CD14-positive monocyte (primary cell): ENCODE measurements at regions not wholly inside any gene's neighbourhood (a gene's known extent, or its start where the extent isn't known, plus 50 kb on each side); places are given as distances from the start of the nearest gene placed in this dataset.
A peak's percentile ranks its signal among the peaks of the same experiment; 100 is the strongest.

ENCODE experiments used
- DNase-seq, 3 donors: peaks; one replicate each; pipeline ENCODE4 v3.0.0-alpha.2; 2011 to 2022
- H2AFZ ChIP-seq: 2 replicates; pipeline ENCODE4 v1.6.0; 2012; ENCODE audit warnings: mild to moderate bottlenecking, low read depth, low read length, inconsistent platforms; ENCODE audit not compliant: insufficient read depth, poor library complexity, severe bottlenecking
- H3K27ac ChIP-seq, 2 donors: 1 replicate in 1 of 2; 2 replicates in 1 of 2; pipeline ENCODE4 v1.5.1; 2012 to 2013; ENCODE audit warnings: low read length in 2 of 2, control low read depth in 1 of 2, inconsistent platforms in 1 of 2, low read depth in 1 of 2, mild to moderate bottlenecking in 1 of 2
- H3K27me3 ChIP-seq, 2 donors: one replicate each; pipeline versions ENCODE4 v1.6.0 to v1.6.1; 2011 to 2013; ENCODE audit warnings: low read length in 2 of 2; ENCODE audit not compliant: control insufficient read depth in 2 of 2, insufficient read depth in 2 of 2
- H3K36me3 ChIP-seq, 2 donors: replicated peaks in 1 of 2; 1 replicate in 1 of 2; 2 replicates in 1 of 2; pipeline versions ENCODE4 v1.5.1 to v1.6.1; 2012 to 2013; ENCODE audit warnings: low read length in 2 of 2, control low read depth in 1 of 2, inconsistent platforms in 1 of 2, mild to moderate bottlenecking in 1 of 2; ENCODE audit not compliant: insufficient read depth in 2 of 2, control insufficient read depth in 1 of 2
- H3K4me1 ChIP-seq, 2 donors: 1 replicate in 1 of 2; 2 replicates in 1 of 2; pipeline versions ENCODE4 v1.5.1 to v1.6.1; 2012 to 2013; ENCODE audit warnings: low read length in 2 of 2, control low read depth in 1 of 2, inconsistent platforms in 1 of 2, mild to moderate bottlenecking in 1 of 2, moderate library complexity in 1 of 2; ENCODE audit not compliant: insufficient read depth in 2 of 2, control insufficient read depth in 1 of 2
- H3K4me2 ChIP-seq: replicated peaks from 2 replicates; pipeline ENCODE3; 2012; ENCODE audit warnings: low read length, moderate library complexity, mild to moderate bottlenecking; ENCODE audit not compliant: poor library complexity, severe bottlenecking; ENCODE audit errors: extremely low read depth
- H3K4me3 ChIP-seq, 3 experiments: fragments of 200-600 bp in 1 of 3; sonication (generic) in 1 of 3; replicated peaks in 1 of 3; 1 replicate in 2 of 3; 2 replicates in 1 of 3; pipeline ENCODE4 v1.5.1; 2011 to 2013; ENCODE audit warnings: low read length in 3 of 3, mild to moderate bottlenecking in 3 of 3, control low read depth in 2 of 3, low read depth in 2 of 3, inconsistent platforms in 1 of 3, moderate library complexity in 1 of 3
- H3K79me2 ChIP-seq: 2 replicates; pipeline ENCODE4 v1.6.0; 2012; ENCODE audit warnings: mild to moderate bottlenecking, control low read depth, inconsistent platforms, low read length, moderate library complexity; ENCODE audit not compliant: insufficient read depth
- H3K9ac ChIP-seq: 2 replicates; pipeline ENCODE4 v1.6.0; 2017; ENCODE audit warnings: low read length, mild to moderate bottlenecking; ENCODE audit not compliant: insufficient read depth, poor library complexity, severe bottlenecking
- H3K9me3 ChIP-seq, 2 donors: replicated peaks in 1 of 2; 1 replicate in 1 of 2; 2 replicates in 1 of 2; pipeline versions ENCODE4 v1.5.1 to v1.6.1; 2012 to 2013; ENCODE audit warnings: low read length in 2 of 2, control low read depth in 1 of 2; ENCODE audit not compliant: control insufficient read depth in 1 of 2, insufficient read depth in 1 of 2
- H4K20me1 ChIP-seq: 2 replicates; pipeline ENCODE4 v1.6.0; 2012; ENCODE audit warnings: mild to moderate bottlenecking, low read length, control low read depth, moderate library complexity; ENCODE audit not compliant: insufficient read depth
- H3K27ac Mint-ChIP-seq, 7 donors: one replicate each; pipeline ENCODE4 v1.8.0; 2020; ENCODE audit warnings: mild to moderate bottlenecking in 7 of 7, mixed read lengths in 7 of 7, moderate library complexity in 6 of 7, inconsistent platforms in 2 of 7
- H3K27me3 Mint-ChIP-seq, 3 donors: one replicate each; pipeline ENCODE4 v1.8.0; 2021 to 2022; ENCODE audit warnings: low read depth in 3 of 3, mild to moderate bottlenecking in 3 of 3, mixed read lengths in 3 of 3, moderate library complexity in 3 of 3, inconsistent platforms in 1 of 3
- H3K36me3 Mint-ChIP-seq, 2 donors: one replicate each; pipeline ENCODE4 v1.8.0; 2020; ENCODE audit warnings: mixed read lengths in 2 of 2, inconsistent platforms in 1 of 2, mild to moderate bottlenecking in 1 of 2
- H3K4me1 Mint-ChIP-seq: one replicate; pipeline ENCODE4 v1.8.0; 2020; ENCODE audit warnings: mild to moderate bottlenecking, mixed read lengths
- H3K4me3 Mint-ChIP-seq, 2 donors: one replicate each; pipeline ENCODE4 v1.8.0; 2020; ENCODE audit warnings: mild to moderate bottlenecking in 2 of 2, mixed read lengths in 2 of 2, moderate library complexity in 1 of 2
- H3K9me3 Mint-ChIP-seq, 7 donors: one replicate each; pipeline ENCODE4 v1.8.0; 2020 to 2022; ENCODE audit warnings: mixed read lengths in 7 of 7, mild to moderate bottlenecking in 6 of 7, moderate library complexity in 6 of 7, inconsistent platforms in 2 of 7
- whole genome bisulfite sequencing: methylation state at CpG from one replicate; pipeline ENCODE4 v1.1.5; 2013; ENCODE audit warnings: missing lambda C conversion rate; ENCODE audit not compliant: insufficient coverage; 5-methylcytosine and 5-hydroxymethylcytosine counted together
- intact Hi-C, 2 donors: fragments of 100-400 bp; cut with micrococcal nuclease; formaldehyde crosslinking; loops; one replicate each; pipeline versions ENCODE4 v1.15.0 to v1.15.1; 2023
- TF ChIP-seq, protein P1 (sequence below): fragments of 200-600 bp; IDR thresholded peaks from one replicate; pipeline ENCODE4 v1.8.0; 2022; ENCODE audit warnings: antibody characterized with exemption, mild to moderate bottlenecking

DNA sequence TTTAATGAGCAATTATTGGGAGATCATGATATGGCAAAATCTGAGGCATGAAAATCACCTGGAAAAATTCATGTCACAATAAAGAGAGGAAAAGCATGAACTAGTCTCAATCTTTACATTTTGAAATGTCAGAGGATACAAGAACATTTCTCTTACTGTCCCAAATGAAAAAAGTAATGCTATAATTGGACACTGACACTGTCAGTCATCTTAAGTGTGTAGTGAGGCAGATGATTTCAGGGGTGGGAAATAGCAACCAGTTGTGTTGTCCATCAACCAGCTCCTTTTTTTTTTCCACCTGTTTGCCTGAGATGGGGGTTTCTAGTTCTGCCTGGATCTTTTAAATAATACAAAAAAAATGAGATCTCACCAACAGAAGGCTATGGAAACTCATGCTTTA, 646.2 kb downstream of the KCNT2 start:
- DNase-seq: no peak
- Histone ChIP-seq H3K27me3 (no peaks in the 10 kb centered on the region), H4K20me1 (no peaks in the 10 kb centered on the region), H3K4me3 (no peak overlapping the region), H3K9me3 (no peaks in the 10 kb centered on the region), H3K36me3 (no peaks in the 10 kb centered on the region), H3K79me2 (no peaks in the 10 kb centered on the region), H2AFZ (no peak overlapping the region), H3K9ac (no peak overlapping the region), H3K4me2 (no peak overlapping the region), H3K27ac (no peak overlapping the region), H3K4me1 (no peaks in the 10 kb centered on the region)
- intact Hi-C loops: no loop called here
- Mint-ChIP-seq H3K4me1 (no peaks in the 10 kb centered on the region), H3K27me3 (peaks cover 0 to 2% (median 0%) of the 10 kb centered on the region in 3 donors), H3K9me3 (no peaks in the 10 kb centered on the region), H3K4me3 (no peak overlapping the region), H3K36me3 (no peaks in the 10 kb centered on the region), H3K27ac (no peak overlapping the region)
- TF ChIP-seq, protein P1, sequence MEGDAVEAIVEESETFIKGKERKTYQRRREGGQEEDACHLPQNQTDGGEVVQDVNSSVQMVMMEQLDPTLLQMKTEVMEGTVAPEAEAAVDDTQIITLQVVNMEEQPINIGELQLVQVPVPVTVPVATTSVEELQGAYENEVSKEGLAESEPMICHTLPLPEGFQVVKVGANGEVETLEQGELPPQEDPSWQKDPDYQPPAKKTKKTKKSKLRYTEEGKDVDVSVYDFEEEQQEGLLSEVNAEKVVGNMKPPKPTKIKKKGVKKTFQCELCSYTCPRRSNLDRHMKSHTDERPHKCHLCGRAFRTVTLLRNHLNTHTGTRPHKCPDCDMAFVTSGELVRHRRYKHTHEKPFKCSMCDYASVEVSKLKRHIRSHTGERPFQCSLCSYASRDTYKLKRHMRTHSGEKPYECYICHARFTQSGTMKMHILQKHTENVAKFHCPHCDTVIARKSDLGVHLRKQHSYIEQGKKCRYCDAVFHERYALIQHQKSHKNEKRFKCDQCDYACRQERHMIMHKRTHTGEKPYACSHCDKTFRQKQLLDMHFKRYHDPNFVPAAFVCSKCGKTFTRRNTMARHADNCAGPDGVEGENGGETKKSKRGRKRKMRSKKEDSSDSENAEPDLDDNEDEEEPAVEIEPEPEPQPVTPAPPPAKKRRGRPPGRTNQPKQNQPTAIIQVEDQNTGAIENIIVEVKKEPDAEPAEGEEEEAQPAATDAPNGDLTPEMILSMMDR: no peak

DNA sequence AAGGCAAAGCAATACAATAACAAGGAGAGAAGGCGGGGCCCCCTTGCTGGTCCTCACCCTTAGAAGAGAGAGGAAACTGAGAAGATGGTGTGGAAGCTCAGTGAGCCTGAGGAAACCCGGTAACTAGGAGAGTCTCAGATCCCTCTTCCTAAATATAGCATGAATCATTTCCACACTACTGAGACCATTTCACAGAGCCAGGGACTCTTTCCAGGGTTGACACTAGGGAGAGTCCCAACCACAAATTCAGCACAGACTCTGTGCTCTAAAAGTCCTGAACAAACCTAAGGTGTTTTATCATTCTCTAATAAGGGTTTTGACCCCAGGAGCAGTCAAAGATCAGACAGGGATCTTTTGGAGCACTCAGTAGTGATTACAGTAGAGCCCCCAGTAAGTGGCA, 647.7 kb downstream of the KCNT2 start:
- WGBS: no CpG with 5 or more reads among the region's 2 CpGs
- Mint-ChIP-seq H3K36me3 (no peaks in the 10 kb centered on the region), H3K27me3 (peaks cover 0 to 2% (median 0%) of the 10 kb centered on the region in 3 donors), H3K9me3 (no peaks in the 10 kb centered on the region), H3K4me3 (no peak overlapping the region), H3K4me1 (no peaks in the 10 kb centered on the region), H3K27ac (peak overlapping the region in 1 of 7 donors; percentile 8)
- no peak overlapping the region for H3K4me3 ChIP-seq
- H3K9ac ChIP-seq: no peak overlapping the region
- H3K4me1 ChIP-seq: no peaks in the 10 kb centered on the region
- H3K27me3 ChIP-seq: no peaks in the 10 kb centered on the region
- no peaks in the 10 kb centered on the region for H4K20me1 ChIP-seq
- intact Hi-C loops: no loop called here
- H3K9me3 ChIP-seq: no peaks in the 10 kb centered on the region
- no peak overlapping the region for H3K27ac ChIP-seq
- TF ChIP-seq, protein P1: no peak
- no peaks in the 10 kb centered on the region for H3K79me2 ChIP-seq
- DNase-seq: no peak
- no peaks in the 10 kb centered on the region for H3K36me3 ChIP-seq
- H2AFZ ChIP-seq: no peak overlapping the region
- H3K4me2 ChIP-seq: no peak overlapping the region
